Head of caudate nucleus (tissue), 42 donors: ENCODE measurements at regions not wholly inside any gene's neighbourhood (a gene's known extent, or its start where the extent isn't known, plus 50 kb on each side); places are given as distances from the start of the nearest gene placed in this dataset.
"Not testable (repeated sequence)": the region's sequence is repeated elsewhere in the genome, so short reads cannot be mapped to it uniquely, and the experiment has no call there.

Source experiments
- DNase-seq, 42 donors: peaks; one replicate each; pipeline versions ENCODE4 v3.0.0 to v3.0.0-alpha.2; 2020 to 2021; ENCODE audit warnings: mixed read lengths in 7 of 42
- intact Hi-C: fragments of 100-400 bp; cut with DNase I; formaldehyde crosslinking; loops from one replicate; pipeline ENCODE4 v1.15.0; 2022

- intact Hi-C loops = no loop called here
- no peak for DNase-seq
These were observed 625.5 kb downstream of the CHSY3 start for GRCh38 chr5:130529511-130530485.

- DNase-seq = no peak
These were observed 624.8 kb downstream of the CHSY3 start for GRCh38 chr5:130529111-130529510.

GRCh38 chr5:130528474-130528873 lies 624.2 kb downstream of the CHSY3 start:
- DNase-seq = no peak
- intact Hi-C loops = no loop called here

More at GRCh38 chr5:130529111-130529510, 624.8 kb downstream of the CHSY3 start:
- intact Hi-C loops = no loop called here

DNA sequence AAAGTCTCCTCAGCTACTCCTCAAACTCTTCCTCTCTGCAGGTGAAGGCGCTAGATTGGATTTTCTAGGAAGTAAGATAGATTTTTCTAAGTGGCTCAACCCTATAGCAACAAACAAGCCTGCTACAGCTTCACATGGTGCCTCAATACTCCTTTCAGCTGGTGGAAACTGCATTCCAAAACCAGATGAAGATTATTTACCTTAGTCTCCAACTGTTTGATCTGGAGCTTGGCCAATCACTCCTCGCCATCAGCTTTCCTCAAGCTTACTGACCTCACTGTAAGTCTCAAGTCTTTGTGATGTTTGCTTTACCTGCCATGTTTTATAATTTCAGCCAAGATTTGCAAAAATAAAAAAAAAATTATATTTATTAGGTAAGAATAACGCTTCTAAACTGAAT lies 622.4 kb downstream of the CHSY3 start:
- intact Hi-C loops = no loop called here

GRCh38 chr5:130520211-130520610 lies 615.9 kb downstream of the CHSY3 start:
- no peak for DNase-seq
- intact Hi-C loops = no loop called here

More for the DNA sequence above, 622.4 kb downstream of the CHSY3 start:
- DNase-seq = no peak

DNA sequence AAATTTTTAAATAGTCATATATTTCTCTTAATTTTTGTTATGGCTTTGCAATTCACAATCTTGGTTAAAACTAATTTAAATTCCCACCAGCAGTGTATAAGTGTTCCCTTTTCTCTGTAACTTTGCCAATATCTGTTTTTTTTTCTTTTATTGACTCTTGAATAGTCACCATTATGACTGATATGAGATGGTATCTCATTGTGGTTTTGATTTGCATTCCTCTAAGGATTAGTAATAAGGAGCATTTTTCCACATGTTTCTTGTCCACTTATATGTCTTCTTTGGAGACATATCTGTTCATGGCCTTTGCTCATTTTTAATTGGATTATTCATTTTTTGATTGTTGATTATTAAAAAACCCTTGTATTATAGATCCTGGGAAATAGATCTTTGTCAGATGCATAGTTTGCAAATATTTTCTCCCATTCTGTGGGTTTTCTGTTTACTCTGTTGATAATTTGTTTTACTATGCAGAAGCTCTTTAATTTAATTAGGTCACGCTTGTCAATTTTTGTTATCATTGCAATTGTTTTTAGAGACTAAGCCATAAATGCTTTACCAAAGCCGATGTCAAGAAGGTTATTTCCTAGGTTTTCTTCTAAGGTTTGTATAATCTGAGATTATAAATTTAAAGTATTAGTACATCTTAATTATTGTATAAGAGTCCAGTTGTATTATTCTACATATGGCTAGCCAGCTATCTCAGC lies 610.9 kb downstream of the CHSY3 start:
- intact Hi-C loops = no loop called here
- no peak for DNase-seq

GRCh38 chr5:130502702-130503101 lies 598.4 kb downstream of the CHSY3 start:
- no peak for DNase-seq
- intact Hi-C loops = no loop called here

DNA sequence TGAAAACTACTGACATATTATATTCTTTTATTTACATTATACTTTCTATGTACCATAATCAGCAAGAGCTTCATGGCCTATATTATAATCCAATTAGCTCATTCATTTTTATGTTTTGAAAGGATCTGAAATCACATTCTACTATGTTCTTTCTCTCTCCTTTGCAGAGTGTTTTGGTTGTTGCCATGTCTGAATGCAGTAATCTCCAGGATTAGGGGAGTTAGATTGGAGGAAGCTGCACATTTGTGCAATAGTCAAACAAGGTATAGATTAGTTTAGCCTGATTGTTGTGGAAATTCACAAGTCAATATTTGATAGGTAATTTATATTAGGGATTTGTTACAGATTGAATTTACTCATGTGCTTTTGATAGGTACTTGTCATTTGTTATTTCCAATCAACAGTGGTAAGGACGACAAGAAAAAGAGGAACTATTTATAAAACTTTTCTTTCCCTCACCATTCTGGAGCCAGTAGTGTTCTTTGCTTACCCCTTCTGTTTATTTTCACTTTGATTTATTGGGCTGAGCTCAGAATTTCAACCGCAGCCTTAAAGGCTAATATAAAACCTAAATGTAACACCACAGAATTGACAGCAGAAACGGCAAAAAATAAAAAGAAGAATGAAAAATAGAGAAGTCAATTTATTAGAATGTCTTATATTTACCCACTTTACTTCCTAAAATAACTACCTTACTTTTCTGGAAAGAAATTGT lies 597.0 kb downstream of the CHSY3 start:
- DNase-seq = no peak
- intact Hi-C loops = no loop called here

- DNase-seq, intact Hi-C loops: not testable (repeated sequence)
These were observed 596.2 kb downstream of the CHSY3 start for GRCh38 chr5:130500495-130500894.

- intact Hi-C loops = no loop called here
- DNase-seq = no peak
These were observed 592.0 kb downstream of the CHSY3 start for GRCh38 chr5:130496215-130496614.

DNA sequence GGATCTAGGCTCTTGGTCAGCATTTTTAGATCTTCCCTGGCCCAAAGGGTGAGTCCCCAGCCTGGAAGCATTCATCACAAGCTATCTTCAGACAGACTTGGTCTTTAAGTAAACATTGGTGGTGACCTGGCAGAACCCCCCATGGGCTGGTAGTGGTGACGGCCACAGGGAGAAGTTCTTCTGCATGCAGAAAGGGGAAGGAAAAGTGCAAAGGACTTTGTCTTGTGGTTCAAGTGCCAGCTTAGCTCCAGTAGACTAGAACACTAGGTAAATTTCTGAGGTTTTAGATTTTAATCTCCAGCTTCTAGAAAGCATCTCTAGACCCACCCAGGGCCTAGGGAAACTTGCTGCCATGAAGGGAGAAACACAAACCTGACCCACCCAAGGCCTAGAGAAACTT lies 584.0 kb downstream of the CHSY3 start:
- no peak for DNase-seq
- intact Hi-C loops = no loop called here

- no peak for DNase-seq
- intact Hi-C loops = no loop called here
These were observed 575.0 kb downstream of the CHSY3 start for GRCh38 chr5:130479045-130479804.

DNA sequence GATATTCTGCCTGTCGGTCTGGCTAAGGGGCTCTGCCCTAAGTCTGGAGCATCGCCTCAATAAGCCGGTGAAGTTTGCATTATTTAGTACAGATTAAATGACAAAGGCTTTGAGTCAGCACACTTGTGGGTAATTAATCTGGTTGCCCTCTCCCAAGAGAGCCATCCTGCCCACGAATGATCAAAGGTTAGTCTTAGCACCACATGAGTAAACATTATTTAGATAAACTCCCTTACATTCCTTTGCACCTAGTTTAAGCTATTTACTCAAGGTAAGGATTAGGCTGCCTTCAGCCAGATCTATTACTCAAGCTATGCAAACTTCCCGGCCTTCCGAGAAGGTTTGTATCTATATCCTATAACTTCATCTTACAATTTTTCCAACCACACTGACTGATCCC lies 572.1 kb downstream of the CHSY3 start:
- DNase-seq = no peak
- intact Hi-C loops = no loop called here

- intact Hi-C loops = no loop called here
These were observed 558.3 kb downstream of the CHSY3 start for GRCh38 chr5:130462516-130462915.

GRCh38 chr5:130455175-130455574 lies 550.9 kb downstream of the CHSY3 start:
- intact Hi-C loops = no loop called here
- DNase-seq = no peak

More at GRCh38 chr5:130462516-130462915, 558.3 kb downstream of the CHSY3 start:
- no peak for DNase-seq

- no peak for DNase-seq
- intact Hi-C loops = no loop called here
These were observed 548.5 kb downstream of the CHSY3 start for GRCh38 chr5:130452744-130453143.

DNA sequence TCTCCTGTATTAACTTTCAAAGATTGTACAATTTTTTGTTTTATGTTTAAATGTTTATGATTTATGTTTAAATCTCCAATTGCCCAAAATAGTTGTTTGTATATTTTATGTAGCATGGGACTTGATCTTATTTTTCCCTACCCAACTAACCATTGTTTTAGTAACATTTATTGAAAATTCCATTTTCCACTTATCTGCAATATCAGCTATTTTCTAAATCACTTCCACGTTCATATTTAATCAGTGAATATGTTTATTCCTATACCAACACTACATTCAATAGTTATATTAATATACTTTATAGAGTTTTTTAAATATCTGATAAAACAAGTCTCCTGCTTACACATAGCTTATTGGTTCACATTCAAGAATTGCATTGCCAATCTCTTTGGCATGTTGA lies 532.2 kb downstream of the CHSY3 start:
- intact Hi-C loops = no loop called here
- no peak for DNase-seq

DNA sequence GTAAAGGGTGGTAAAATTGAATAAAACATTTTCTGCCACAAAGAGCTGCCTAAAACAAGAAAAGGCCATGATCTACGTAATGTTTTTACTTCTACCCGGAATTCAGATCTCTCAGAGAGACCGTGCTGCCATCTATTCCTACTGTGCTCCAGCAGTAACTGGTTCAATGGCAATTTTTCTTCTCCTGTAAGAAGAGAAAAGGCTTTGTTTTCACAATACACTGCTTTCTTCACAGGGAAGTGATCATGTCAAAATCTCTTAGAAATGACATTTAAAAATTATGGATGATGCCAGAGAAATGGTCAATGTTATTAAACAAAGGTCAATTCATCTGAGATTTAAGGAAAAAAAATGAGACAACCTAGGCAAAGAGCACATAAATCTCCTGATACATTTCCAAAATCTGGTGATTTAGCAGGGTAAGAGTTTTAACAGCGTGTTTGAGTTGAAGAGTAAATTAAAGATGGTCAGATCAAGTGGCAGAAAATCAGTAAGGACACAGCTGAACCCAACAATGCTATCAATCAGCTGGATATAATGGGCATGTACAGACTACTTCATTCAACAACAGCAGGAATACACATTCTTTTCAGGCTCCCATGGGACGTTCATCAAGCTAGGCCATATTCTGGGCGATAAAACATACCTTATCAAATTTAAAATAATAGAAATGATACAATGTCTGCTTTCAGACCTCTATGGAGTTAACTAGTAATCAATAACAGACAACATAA lies 523.1 kb downstream of the CHSY3 start:
- intact Hi-C loops = no loop called here
- DNase-seq = no peak
